OCI-LY1 (cell line): ENCODE measurements at regions not wholly inside any gene's neighbourhood (a gene's known extent, or its start where the extent isn't known, plus 50 kb on each side); places are given as distances from the start of the nearest gene placed in this dataset.

Experiments
- H2AFZ ChIP-seq: fragments of 200-600 bp; sonication (generic), shearing (Covaris generic); 2 replicates; pipeline ENCODE4 v1.6.0; 2014; ENCODE audit warnings: antibody characterized with exemption, mild to moderate bottlenecking, low read length
- H3F3A ChIP-seq: fragments of 200-600 bp; sonication (generic), shearing (Covaris generic); 2 replicates; pipeline ENCODE4 v1.6.0; 2014; ENCODE audit warnings: mild to moderate bottlenecking, antibody characterized with exemption, low read length, moderate library complexity; ENCODE audit not compliant: insufficient read depth
- H3K27ac ChIP-seq: fragments of 200-600 bp; sonication (generic); 2 replicates; pipeline ENCODE4 v1.5.1; 2014; ENCODE audit warnings: low read length, mixed run types, mild to moderate bottlenecking, low read depth; ENCODE audit not compliant: poor library complexity, severe bottlenecking
- H3K27me3 ChIP-seq: fragments of 200-600 bp; sonication (generic); 2 replicates; pipeline ENCODE4 v1.6.0; 2014; ENCODE audit warnings: antibody characterized with exemption, mild to moderate bottlenecking, low read length, moderate library complexity; ENCODE audit not compliant: insufficient read depth
- H3K36me3 ChIP-seq: fragments of 200-600 bp; sonication (generic); 2 replicates; pipeline ENCODE4 v1.6.1; 2014; ENCODE audit warnings: mild to moderate bottlenecking, antibody characterized with exemption, low read length, moderate library complexity, mixed read lengths; ENCODE audit not compliant: insufficient read depth
- H3K4me1 ChIP-seq: fragments of 200-600 bp; sonication (generic); 2 replicates; pipeline ENCODE4 v1.5.1; 2014; ENCODE audit warnings: mild to moderate bottlenecking, low read length, moderate library complexity; ENCODE audit not compliant: insufficient read depth, severe bottlenecking
- H3K4me2 ChIP-seq: fragments of 200-600 bp; sonication (generic), shearing (Covaris generic); 2 replicates; pipeline ENCODE4 v1.6.1; 2014; ENCODE audit warnings: low read length
- H3K4me3 ChIP-seq: fragments of 200-600 bp; sonication (generic); 2 replicates; pipeline ENCODE4 v1.5.1; 2014; ENCODE audit warnings: low read length, low read depth, mild to moderate bottlenecking, mixed read lengths; ENCODE audit not compliant: poor library complexity, severe bottlenecking
- H3K79me2 ChIP-seq: fragments of 200-600 bp; shearing (Covaris generic); 2 replicates; pipeline ENCODE4 v1.6.1; 2016; ENCODE audit warnings: mixed run types, low read length, mixed read lengths; ENCODE audit not compliant: insufficient read depth
- H3K9ac ChIP-seq: fragments of 200-600 bp; sonication (generic), shearing (Covaris generic); 2 replicates; pipeline ENCODE4 v1.6.1; 2014; ENCODE audit warnings: mild to moderate bottlenecking, low read length, mixed read lengths
- H3K9me2 ChIP-seq: fragments of 200-600 bp; sonication (generic), shearing (Covaris generic); 2 replicates; pipeline ENCODE4 v1.6.1; 2014; ENCODE audit warnings: low read depth, mild to moderate bottlenecking, low read length, mixed read lengths
- H3K9me3 ChIP-seq: fragments of 200-600 bp; shearing (Covaris generic); 2 replicates; pipeline ENCODE4 v1.6.1; 2014; ENCODE audit warnings: low read length, mixed read lengths
- H4K20me1 ChIP-seq: fragments of 200-600 bp; sonication (generic), shearing (Covaris generic); 2 replicates; pipeline ENCODE4 v1.6.0; 2016; ENCODE audit warnings: mild to moderate bottlenecking, low read length; ENCODE audit not compliant: insufficient read depth
- EZH2 ChIP-seq: fragments of 200-600 bp; sonication (generic), shearing (Covaris generic); IDR thresholded peaks from 2 replicates; pipeline ENCODE4 v1.8.0; 2017; ENCODE audit warnings: borderline replicate concordance, mixed run types, mild to moderate bottlenecking, antibody characterized with exemption, low read length, moderate library complexity, mixed read lengths
- TF ChIP-seq, protein P1 (sequence below): fragments of 200-600 bp; sonication (generic), shearing (Covaris generic); IDR thresholded peaks from 2 replicates; pipeline ENCODE4 v1.5.1; 2017; ENCODE audit warnings: mild to moderate bottlenecking, antibody characterized with exemption, low read length, moderate library complexity, mixed read lengths

DNA sequence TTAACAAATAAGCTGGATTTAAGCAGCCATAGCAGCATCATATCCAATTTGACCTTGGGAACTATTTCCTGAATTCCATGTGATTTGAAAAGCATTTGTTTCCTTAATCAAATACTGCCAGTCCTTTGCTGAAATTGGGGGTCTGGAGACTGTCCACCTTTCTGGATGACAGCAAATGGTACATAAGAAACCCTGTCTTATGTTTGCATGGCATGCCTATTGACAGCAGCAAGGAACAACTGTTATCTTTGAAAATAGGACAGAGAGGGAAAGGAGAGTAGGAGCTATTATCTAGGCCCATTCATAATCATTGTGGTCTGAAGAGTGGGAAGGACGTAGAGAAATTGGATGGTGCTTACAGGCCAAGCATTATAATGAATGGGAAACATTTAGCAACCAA lies 129.2 kb upstream of the CTNNA2 start:
- H3K4me3 ChIP-seq, result no peak overlapping the region
- TF ChIP-seq, protein P1, sequence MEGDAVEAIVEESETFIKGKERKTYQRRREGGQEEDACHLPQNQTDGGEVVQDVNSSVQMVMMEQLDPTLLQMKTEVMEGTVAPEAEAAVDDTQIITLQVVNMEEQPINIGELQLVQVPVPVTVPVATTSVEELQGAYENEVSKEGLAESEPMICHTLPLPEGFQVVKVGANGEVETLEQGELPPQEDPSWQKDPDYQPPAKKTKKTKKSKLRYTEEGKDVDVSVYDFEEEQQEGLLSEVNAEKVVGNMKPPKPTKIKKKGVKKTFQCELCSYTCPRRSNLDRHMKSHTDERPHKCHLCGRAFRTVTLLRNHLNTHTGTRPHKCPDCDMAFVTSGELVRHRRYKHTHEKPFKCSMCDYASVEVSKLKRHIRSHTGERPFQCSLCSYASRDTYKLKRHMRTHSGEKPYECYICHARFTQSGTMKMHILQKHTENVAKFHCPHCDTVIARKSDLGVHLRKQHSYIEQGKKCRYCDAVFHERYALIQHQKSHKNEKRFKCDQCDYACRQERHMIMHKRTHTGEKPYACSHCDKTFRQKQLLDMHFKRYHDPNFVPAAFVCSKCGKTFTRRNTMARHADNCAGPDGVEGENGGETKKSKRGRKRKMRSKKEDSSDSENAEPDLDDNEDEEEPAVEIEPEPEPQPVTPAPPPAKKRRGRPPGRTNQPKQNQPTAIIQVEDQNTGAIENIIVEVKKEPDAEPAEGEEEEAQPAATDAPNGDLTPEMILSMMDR, result no peak
- TF ChIP-seq EZH2, result no peak
- H3K79me2 ChIP-seq, result no peaks in the 10 kb centered on the region
- H3K27me3 ChIP-seq, result no peaks in the 10 kb centered on the region
- no peaks in the 10 kb centered on the region for H3K36me3 ChIP-seq
- no peaks in the 10 kb centered on the region for H4K20me1 ChIP-seq
- H3F3A ChIP-seq, result no peaks in the 10 kb centered on the region
- H3K9ac ChIP-seq, result no peak overlapping the region
- no peak overlapping the region for H2AFZ ChIP-seq
- H3K4me2 ChIP-seq, result no peak overlapping the region
- no peaks in the 10 kb centered on the region for H3K9me3 ChIP-seq
- no peak overlapping the region for H3K27ac ChIP-seq
- H3K9me2 ChIP-seq, result no peaks in the 10 kb centered on the region
- no peaks in the 10 kb centered on the region for H3K4me1 ChIP-seq

DNA sequence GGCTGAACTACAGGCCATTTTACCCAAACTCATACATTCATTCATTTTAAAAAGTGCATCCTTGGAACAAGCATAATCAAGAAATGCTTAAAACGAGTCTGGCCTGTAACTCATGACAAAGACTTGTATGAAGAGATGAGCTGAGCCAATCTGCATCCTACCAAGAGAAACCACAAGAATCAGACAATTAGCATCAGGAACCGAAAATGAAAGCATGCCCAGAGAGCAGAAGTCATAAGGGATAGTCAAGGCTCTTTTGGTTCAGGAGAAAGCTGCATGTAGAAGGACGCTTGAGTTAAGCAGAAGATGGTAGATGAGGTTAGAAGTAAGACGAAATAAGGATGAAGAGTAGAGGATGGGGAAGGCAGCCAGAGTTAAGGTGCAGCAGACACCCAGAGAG lies 137.0 kb upstream of the CTNNA2 start:
- Histone ChIP-seq H3F3A (no peaks in the 10 kb centered on the region), H3K79me2 (no peaks in the 10 kb centered on the region), H3K27ac (no peak overlapping the region), H3K4me3 (no peak overlapping the region), H2AFZ (no peak overlapping the region), H3K9ac (no peak overlapping the region), H3K27me3 (no peaks in the 10 kb centered on the region), H4K20me1 (no peaks in the 10 kb centered on the region), H3K9me2 (no peaks in the 10 kb centered on the region), H3K9me3 (no peaks in the 10 kb centered on the region), H3K36me3 (no peaks in the 10 kb centered on the region), H3K4me1 (no peaks in the 10 kb centered on the region), H3K4me2 (no peak overlapping the region)
- TF ChIP-seq, protein P1, result no peak
- no peak for TF ChIP-seq EZH2

DNA sequence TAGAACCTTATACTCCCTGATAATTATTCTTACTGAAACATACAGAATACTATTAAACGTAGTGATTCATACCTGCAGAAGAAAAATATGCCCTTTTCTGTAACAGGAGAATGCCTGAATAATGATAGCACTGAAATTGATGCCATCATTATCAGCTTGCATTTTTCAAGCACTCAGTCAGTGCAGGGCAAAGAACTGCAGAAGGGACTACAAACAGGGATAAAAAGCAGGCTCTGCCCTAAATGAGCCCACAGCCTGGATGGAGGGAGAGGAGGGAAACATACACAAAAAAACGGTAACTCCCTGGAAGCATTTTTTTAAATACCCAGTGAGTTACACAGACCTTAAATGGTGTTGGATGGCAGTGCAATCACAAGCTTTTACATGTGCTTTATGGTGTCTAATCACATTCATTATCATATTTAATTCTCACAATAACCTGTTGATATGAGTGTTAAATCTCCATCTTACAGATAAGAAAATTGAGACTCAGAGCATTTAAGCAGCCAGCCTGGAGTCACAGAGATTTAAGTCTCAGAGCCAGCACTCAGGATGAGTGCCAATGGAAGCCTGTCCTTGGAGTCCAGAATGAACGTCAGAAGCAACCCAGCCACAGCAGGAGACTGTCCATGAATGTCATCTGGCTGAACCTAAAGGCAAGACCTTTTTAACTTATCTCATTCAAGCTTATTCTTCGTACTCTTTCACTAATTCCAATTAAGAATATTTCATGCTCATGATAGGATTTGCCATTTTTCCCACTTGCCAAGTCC lies 139.3 kb upstream of the CTNNA2 start:
- Histone ChIP-seq H4K20me1 (no peaks in the 10 kb centered on the region), H3K9me2 (no peaks in the 10 kb centered on the region), H3K4me3 (no peak overlapping the region), H3K27me3 (no peaks in the 10 kb centered on the region), H3K4me2 (no peak overlapping the region), H3F3A (no peaks in the 10 kb centered on the region), H2AFZ (no peak overlapping the region), H3K4me1 (no peaks in the 10 kb centered on the region), H3K79me2 (no peaks in the 10 kb centered on the region), H3K36me3 (no peaks in the 10 kb centered on the region), H3K27ac (no peak overlapping the region), H3K9me3 (no peaks in the 10 kb centered on the region), H3K9ac (no peak overlapping the region)
- TF ChIP-seq, protein P1, result no peak
- TF ChIP-seq EZH2, result no peak
